ENCODE measurements at regions not wholly inside any gene's neighbourhood (a gene's known extent, or its start where the extent isn't known, plus 50 kb on each side); places are given as distances from the start of the nearest gene placed in this dataset.

DNA sequence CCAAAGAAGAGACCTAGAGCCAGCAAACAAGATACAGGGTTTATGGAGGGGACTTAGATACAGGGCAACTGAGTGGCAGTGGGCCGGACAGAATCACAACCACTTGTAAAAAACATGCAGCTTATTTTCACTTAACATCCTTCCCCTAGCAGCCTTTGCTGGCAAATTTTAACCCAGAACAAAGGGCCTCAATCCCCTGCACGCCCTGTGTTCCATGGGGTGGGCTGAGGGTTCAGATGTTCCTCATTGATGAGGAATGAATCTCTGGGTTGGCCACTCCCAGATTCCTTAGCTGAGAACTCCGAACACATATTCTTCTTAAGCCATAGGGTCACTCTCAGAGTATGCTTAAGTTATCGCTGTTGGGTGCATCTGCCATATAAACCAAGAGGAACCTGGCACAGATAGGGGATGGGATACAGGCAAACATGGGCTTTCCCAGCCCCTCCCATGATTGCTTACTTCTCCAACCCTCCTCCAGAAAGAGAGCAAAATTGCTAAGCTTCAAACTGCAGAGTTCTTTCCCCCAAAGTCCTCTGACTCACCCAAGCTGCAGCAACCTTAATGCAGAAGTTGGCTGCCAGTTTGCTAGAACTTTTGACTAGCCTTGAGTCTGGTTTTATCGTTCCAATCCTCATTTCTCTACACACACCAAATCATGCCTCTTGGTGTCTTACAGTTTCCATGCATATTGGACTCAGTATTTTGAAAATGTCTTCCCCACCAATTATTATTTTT lies 146.9 kb downstream of the CD47 start:
- TF ChIP-seq, protein P1, sequence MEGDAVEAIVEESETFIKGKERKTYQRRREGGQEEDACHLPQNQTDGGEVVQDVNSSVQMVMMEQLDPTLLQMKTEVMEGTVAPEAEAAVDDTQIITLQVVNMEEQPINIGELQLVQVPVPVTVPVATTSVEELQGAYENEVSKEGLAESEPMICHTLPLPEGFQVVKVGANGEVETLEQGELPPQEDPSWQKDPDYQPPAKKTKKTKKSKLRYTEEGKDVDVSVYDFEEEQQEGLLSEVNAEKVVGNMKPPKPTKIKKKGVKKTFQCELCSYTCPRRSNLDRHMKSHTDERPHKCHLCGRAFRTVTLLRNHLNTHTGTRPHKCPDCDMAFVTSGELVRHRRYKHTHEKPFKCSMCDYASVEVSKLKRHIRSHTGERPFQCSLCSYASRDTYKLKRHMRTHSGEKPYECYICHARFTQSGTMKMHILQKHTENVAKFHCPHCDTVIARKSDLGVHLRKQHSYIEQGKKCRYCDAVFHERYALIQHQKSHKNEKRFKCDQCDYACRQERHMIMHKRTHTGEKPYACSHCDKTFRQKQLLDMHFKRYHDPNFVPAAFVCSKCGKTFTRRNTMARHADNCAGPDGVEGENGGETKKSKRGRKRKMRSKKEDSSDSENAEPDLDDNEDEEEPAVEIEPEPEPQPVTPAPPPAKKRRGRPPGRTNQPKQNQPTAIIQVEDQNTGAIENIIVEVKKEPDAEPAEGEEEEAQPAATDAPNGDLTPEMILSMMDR (IDR thresholded peaks at IDR 0.05) = no peak
- Histone ChIP-seq H3K4me3 (no peak overlapping the region), H3K27ac (no peak overlapping the region)
- DNase-seq (ENCODE audit: low spot score) = no peak

DNA sequence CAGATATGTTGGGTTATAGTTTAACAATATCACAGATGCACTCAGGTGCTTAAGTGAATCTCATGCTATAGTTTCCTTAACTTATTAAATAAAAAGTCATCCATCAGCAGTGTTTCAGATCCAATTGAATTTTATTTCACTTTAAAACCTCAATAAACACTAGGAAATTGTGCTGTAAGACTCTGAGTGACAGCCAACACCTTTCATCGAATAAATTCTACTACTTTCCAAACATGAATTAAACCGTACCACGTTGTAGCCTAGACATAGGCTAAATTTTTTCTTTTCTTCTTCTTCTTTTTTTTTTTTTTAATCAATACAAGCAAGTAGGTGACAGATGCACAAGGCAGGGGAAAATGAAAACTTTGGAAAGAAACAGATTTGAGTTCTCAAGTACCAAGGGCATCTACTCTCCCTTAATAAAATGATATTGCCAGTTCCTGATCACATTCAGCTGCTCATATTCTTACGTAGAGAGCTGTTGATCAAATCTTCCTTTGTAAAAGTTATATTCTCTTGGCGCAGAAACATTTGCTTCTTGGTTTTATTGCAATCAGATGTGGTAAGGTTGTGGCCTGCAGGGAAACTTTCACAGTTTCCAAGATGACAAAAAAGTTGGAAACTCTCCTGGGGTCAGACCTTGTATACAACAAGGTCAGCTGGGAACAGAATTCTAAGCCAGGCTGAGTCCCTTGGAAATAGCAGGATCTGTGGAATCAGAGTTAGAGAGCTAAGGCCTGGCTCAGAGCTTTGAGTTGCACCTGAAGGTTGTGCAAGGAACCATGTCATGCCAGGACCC lies 147.7 kb downstream of the CD47 start:
- no peak overlapping the region for H3K4me3 ChIP-seq
- no peak for DNase-seq (ENCODE audit: low spot score)
- no peak overlapping the region for H3K27ac ChIP-seq
- TF ChIP-seq, protein P1 (IDR thresholded peaks at IDR 0.05) = no peak

DNA sequence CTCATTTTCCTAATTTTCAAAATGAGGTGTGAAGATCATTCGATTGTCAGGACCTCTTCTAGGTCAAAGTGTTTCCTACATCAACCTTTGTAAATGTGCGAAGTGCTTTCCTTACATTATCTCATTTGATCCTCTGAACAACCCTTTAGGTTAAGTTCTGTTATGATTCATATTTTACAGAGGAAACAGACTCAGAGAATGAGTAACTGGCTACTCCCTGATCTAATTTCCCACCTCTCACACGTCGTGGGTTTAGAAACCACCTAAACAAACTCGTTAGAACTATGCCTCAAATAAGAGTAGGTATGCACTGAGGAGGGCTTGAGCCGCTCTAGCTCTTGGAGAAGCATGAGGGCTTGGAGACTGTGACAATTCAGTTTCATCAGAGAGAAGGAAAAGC lies 148.6 kb downstream of the CD47 start:
- H3K27ac ChIP-seq = no peak overlapping the region
- no peak overlapping the region for H3K4me3 ChIP-seq
- DNase-seq (ENCODE audit: low spot score) = no peak
- TF ChIP-seq, protein P1 (IDR thresholded peaks at IDR 0.05) = no peak

DNA sequence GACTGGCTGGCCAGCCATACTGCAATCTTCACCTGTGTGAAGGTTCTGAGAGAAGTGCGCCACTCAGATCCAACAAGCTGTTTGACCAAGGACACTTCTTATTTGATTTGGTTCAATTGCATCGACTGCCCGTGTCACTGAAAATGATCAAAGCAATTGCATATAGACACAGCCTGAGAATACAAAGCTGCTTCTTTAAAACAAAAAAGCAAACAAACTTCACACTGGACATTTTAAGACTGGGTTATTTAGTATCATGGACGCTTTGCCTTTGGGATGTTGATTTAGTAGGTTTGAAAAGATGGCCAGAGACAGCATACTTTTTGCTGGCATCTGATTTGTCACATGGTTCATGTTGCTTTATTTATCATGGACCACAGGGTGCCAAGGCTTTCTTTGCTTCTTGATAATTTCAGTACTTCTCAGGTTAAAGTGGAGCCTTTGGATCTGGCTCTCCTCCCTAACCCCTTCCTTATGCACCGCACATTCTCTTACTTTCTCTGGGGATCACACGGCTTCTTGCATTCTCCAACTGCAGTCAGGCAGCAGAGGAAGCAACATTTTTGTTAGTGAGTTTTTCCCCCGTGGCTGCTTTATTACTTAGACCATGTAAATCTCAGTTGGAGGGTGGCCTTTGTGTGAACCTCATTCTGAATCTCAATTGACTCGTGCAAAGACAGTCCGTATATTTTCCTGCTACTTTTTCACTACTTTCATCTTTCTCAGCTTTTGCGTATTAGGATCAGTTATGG lies 151.0 kb downstream of the CD47 start:
- DNase-seq (ENCODE audit: low spot score) = no peak
- TF ChIP-seq, protein P1 (IDR thresholded peaks at IDR 0.05) = no peak
- no peak overlapping the region for H3K4me3 ChIP-seq
- H3K27ac ChIP-seq = no peak overlapping the region

DNA sequence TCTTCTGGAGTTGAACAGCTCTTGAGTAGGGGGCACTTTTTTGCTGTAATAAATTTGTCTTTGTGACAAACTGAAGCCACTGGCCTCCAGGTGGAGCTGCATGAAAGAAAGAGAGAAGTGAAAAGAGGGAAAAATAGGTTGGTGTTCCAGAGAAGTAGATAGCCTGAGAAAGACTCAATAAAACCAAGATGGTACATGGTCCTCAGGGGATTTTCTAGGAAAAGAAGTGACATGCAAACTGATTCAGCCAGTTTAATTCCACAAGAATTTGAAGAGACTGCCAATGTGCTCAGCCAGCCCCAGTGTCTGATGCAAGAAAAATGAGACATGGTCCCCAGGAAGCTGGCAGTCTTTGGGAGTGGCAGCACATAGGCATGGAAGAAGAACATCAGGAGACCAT lies 152.7 kb downstream of the CD47 start:
- TF ChIP-seq, protein P1 (IDR thresholded peaks at IDR 0.05) = no peak
- no peak for DNase-seq (ENCODE audit: low spot score)
- Histone ChIP-seq H3K27ac (no peak overlapping the region), H3K4me3 (no peak overlapping the region)

DNA sequence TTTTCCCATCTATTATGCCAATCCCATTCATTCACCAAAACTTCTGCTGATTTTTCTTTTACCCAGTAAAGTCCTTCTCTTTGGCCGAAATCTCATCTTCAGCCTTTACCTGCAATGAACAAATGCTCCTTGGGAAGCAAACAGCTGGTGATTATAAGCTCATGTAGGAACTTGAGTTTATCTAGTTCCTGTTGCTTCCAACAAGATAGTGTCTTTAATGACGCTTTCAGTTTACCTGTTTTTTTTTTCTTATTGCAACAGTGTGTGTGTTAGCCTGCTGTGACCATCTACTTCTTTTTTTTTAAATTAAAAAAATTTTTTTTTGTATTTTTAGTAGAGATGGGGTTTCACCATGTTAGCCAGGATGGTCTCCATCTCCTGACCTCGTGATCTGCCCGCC lies 156.0 kb downstream of the CD47 start:
- DNase-seq (ENCODE audit: low spot score) = no peak
- Histone ChIP-seq H3K27ac (no peak overlapping the region), H3K4me3 (no peak overlapping the region)
- TF ChIP-seq, protein P1 (IDR thresholded peaks at IDR 0.05) = no peak

Data from coronary artery (tissue), 2 donors.